ENCODE measurements at regions not wholly inside any gene's neighbourhood (a gene's known extent, or its start where the extent isn't known, plus 50 kb on each side); places are given as distances from the start of the nearest gene placed in this dataset.

- DNase-seq (ENCODE audit: low read depth) = no peak
These were observed 137.2 kb upstream of the DACH1 start for GRCh38 chr13:72004246-72004645.

GRCh38 chr13:71998223-71998622, 131.2 kb upstream of the DACH1 start:
- DNase-seq (ENCODE audit: low read depth) = no peak

DNA sequence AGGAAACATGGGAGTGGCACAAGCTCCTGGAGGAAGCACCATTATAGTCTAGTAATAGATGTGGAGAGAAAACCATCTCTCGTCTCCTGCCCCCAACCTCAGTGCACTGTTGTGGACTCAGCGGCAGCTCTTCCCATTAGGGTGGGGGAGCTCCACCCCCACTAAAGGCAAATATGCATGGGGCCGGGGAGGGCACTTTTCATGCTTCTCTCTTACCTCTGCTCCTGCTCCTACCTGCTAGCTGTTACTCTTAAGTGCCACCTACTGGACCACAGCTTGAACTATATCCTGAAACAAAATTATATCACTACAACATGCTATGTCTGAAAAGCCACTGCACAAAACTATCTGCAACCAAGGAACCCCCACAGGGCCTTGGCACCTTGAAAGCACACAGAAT, 112.6 kb upstream of the DACH1 start:
- no peak for DNase-seq (ENCODE audit: low read depth)

DNA sequence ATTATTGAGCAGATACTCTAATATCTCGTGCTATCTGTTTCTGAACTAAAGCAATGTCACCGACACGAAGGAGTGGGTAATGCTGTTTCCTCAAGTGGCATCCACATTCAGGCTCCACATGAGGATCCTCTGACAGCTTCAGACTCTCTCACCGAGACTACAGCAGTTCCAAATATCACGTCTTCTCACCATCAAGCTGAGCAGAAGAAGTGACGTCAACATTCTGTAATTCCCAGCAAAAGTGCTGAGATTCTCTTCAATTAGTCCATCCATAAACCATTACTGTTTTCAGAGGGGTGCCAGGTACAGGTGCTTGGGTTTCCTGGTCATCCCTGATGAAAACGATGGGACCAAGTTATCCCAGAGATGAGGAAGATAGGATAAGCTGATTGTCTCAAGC, 110.0 kb upstream of the DACH1 start:
- DNase-seq (ENCODE audit: low read depth) = no peak

- no peak for DNase-seq (ENCODE audit: low read depth)
These were observed 101.0 kb upstream of the DACH1 start for GRCh38 chr13:71967990-71968389.

- DNase-seq (ENCODE audit: low read depth) = peak; percentile 0
These were observed 97.6 kb upstream of the DACH1 start for GRCh38 chr13:71964491-71965100.

DNA sequence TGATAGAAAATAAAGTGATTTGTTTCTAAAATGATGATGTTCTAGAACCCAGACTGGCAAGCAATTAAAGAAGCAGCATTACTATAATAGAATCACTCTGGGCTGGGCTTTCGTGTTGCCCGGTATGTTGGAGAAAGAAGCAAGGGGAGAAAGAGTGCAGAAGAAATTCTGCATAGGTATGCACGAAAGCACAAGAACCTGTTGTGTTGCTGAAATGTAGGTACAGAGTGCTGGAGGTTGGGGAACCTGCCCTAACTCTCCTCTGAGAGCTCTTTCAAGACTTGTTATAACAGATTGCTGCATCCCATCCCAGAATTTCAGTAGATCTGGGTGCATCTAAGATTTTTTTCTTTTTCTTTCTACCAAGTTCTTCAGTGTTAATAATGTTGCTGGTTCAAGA, 95.7 kb upstream of the DACH1 start:
- no peak for DNase-seq (ENCODE audit: low read depth)

DNA sequence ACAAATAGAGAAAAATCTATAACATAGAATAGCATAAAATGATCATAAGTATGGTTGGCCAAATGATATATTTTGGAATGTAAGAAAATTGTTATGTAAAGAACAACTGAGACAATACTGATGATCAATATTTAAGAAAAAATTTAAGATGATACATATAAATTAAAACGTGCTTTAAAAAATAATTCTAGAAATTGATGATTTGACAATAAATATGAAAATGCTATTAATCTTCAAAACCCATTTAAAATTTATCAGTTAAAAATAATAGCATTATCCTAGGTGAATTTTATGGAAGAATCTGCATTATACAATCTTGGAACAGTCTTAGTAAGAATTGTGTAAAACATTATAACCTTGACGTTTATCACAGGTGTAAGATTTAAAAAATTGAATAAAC, 95.1 kb upstream of the DACH1 start:
- no peak for DNase-seq (ENCODE audit: low read depth)

GRCh38 chr13:71949441-71949840, 82.4 kb upstream of the DACH1 start:
- no peak for DNase-seq (ENCODE audit: low read depth)

- DNase-seq (ENCODE audit: low read depth) = no peak
These were observed 72.2 kb upstream of the DACH1 start for GRCh38 chr13:71939186-71939585.

- DNase-seq (ENCODE audit: low read depth) = no peak
These were observed 68.3 kb upstream of the DACH1 start for GRCh38 chr13:71935166-71935840.

DNA sequence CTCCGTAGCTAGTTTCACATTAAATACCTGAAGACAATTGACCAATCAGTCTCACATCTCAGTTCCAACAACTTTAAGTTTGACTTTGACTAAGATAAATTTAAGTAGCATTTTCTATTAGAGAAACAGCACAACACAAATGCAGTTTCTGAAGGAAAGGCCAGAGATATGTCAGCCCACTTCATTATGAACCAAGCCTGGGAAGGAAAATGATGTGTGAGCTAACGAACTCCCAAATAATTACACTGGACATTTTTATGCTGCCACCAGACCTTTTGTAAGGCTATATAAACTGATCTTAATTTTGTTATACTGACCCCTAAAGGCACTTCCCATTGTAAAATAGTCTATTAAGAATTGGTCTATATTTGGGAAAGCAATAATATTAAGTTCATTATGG, 57.9 kb upstream of the DACH1 start:
- no peak for DNase-seq (ENCODE audit: low read depth)

- no peak for DNase-seq (ENCODE audit: low read depth)
These were observed 55.2 kb upstream of the DACH1 start for GRCh38 chr13:71922194-71922593.

Measured in RPMI7951 (cell line).